SK-N-SH treated with all-trans-retinoic acid at 6 μM for 48 hours (cell line): ENCODE measurements at regions not wholly inside any gene's neighbourhood (a gene's known extent, or its start where the extent isn't known, plus 50 kb on each side); places are given as distances from the start of the nearest gene placed in this dataset.

Experiments
- ARNTL ChIP-seq: fragments of 450-650 bp; formaldehyde crosslinking; IDR thresholded peaks from 2 replicates; pipeline ENCODE4 v1.5.0; 2020; ENCODE audit warnings: low read depth, mild to moderate bottlenecking, moderate library complexity, borderline replicate concordance
- OSR1 ChIP-seq: fragments of 250-450 bp; sonication (Bioruptor Pico); IDR thresholded peaks from 2 replicates; pipeline ENCODE4 v1.8.0; 2022; ENCODE audit warnings: moderate library complexity, mild to moderate bottlenecking, inconsistent platforms
- RARB ChIP-seq: fragments of 250-450 bp; sonication (Bioruptor Pico); IDR thresholded peaks from 2 replicates; pipeline ENCODE4 v1.8.0; 2021; ENCODE audit warnings: mild to moderate bottlenecking, moderate library complexity
- TCF4 ChIP-seq: fragments of 250-450 bp; sonication (Bioruptor Pico); IDR thresholded peaks from 2 replicates; pipeline ENCODE4 v1.8.0; 2021; ENCODE audit warnings: mild to moderate bottlenecking, moderate library complexity, borderline replicate concordance
- ZC3H10 ChIP-seq: fragments of 250-450 bp; sonication (Bioruptor Pico); IDR thresholded peaks from 2 replicates; pipeline ENCODE4 v1.5.1; 2021; ENCODE audit warnings: mild to moderate bottlenecking, moderate library complexity
- ZFP30 ChIP-seq: fragments of 450-650 bp; formaldehyde crosslinking; IDR thresholded peaks from 2 replicates; pipeline ENCODE4 v1.5.0; 2022; ENCODE audit warnings: mild to moderate bottlenecking, moderate library complexity
- ZNF565 ChIP-seq: fragments of 450-650 bp; formaldehyde crosslinking; conservative IDR thresholded peaks from 2 replicates; pipeline ENCODE4 v1.5.0; 2020; ENCODE audit warnings: low read depth, mild to moderate bottlenecking, moderate library complexity
- TF ChIP-seq, protein P1 (sequence below): fragments of 250-450 bp; sonication (Bioruptor Pico); IDR thresholded peaks from 2 replicates; pipeline ENCODE4 v1.8.0; 2020; ENCODE audit warnings: mild to moderate bottlenecking, moderate library complexity, borderline replicate concordance
- TF ChIP-seq, protein P2 (sequence below): fragments of 250-450 bp; sonication (Bioruptor Pico); IDR thresholded peaks from 2 replicates; pipeline ENCODE4 v1.5.1; 2020; ENCODE audit warnings: low read depth, mild to moderate bottlenecking, moderate library complexity

DNA sequence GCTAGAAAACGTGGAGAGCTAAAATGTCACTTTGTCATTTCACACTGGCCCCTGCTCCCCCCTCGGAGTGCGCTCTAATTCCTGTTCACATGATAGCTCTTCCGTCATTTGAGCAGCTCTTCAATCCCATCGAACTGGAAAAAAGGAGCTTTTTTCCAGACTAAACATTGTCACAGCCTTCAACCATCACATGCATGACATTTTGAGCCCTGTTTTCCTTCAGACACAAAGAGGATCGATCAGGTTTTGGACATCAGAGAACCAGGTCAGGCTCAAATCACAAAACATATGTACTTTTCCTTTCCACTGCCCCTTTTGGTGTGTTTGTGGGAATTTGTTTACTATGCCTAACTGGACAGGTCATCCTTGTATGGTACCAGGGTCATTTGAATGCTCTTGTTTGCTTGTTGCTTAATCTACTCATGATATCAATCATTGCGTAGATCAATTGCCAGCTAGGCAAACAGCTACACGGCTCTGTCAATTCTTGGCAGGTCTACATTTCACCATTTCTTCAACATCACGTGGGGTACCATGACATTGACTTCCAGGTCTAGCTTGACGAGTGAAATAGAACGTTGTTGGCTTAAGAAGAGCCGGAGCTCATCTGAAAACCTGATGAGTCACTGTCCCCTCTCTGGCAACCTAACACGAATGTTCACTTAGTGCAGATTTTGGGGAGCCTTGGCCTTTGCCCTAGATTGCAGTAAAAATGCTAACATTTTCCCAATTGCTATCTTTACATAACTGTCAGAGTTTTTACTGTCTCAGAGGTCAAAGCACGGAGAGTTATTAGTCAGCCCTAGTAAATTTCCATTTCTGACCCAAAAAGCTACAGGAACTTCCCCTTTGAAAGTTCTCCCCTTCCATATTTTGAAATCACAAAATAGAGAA is 87.3 kb downstream of the LYZL2 start:
- TF ChIP-seq, protein P1, sequence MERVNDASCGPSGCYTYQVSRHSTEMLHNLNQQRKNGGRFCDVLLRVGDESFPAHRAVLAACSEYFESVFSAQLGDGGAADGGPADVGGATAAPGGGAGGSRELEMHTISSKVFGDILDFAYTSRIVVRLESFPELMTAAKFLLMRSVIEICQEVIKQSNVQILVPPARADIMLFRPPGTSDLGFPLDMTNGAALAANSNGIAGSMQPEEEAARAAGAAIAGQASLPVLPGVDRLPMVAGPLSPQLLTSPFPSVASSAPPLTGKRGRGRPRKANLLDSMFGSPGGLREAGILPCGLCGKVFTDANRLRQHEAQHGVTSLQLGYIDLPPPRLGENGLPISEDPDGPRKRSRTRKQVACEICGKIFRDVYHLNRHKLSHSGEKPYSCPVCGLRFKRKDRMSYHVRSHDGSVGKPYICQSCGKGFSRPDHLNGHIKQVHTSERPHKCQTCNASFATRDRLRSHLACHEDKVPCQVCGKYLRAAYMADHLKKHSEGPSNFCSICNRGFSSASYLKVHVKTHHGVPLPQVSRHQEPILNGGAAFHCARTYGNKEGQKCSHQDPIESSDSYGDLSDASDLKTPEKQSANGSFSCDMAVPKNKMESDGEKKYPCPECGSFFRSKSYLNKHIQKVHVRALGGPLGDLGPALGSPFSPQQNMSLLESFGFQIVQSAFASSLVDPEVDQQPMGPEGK (CRISPR knock-in tag): no peak
- TF ChIP-seq ARNTL (no peak), ZNF565 (CRISPR knock-in tag) (no peak), ZFP30 (CRISPR knock-in tag) (no peak), TCF4 (no peak), RARB (no peak), ZC3H10 (CRISPR knock-in tag) (no peak), OSR1 (no peak)
- TF ChIP-seq, protein P2, sequence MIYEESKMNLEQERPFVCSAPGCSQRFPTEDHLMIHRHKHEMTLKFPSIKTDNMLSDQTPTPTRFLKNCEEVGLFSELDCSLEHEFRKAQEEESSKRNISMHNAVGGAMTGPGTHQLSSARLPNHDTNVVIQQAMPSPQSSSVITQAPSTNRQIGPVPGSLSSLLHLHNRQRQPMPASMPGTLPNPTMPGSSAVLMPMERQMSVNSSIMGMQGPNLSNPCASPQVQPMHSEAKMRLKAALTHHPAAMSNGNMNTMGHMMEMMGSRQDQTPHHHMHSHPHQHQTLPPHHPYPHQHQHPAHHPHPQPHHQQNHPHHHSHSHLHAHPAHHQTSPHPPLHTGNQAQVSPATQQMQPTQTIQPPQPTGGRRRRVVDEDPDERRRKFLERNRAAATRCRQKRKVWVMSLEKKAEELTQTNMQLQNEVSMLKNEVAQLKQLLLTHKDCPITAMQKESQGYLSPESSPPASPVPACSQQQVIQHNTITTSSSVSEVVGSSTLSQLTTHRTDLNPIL (CRISPR knock-in tag): no peak
